ENCODE measurements at regions not wholly inside any gene's neighbourhood (a gene's known extent, or its start where the extent isn't known, plus 50 kb on each side); places are given as distances from the start of the nearest gene placed in this dataset.
"Not testable (repeated sequence)": the region's sequence is repeated elsewhere in the genome, so short reads cannot be mapped to it uniquely, and the experiment has no call there.

GRCh38 chr16:54808890-54809289 is 121.8 kb upstream of the IRX5 start:
- DNase-seq (ENCODE audit: low read depth): no peak

GRCh38 chr16:54806881-54807360 is 123.7 kb upstream of the IRX5 start:
- no peak for DNase-seq (ENCODE audit: low read depth)

- DNase-seq (ENCODE audit: low read depth): no peak
Observed at GRCh38 chr16:54806378-54806777, 124.3 kb upstream of the IRX5 start.

GRCh38 chr16:54805648-54806047 is 125.0 kb upstream of the IRX5 start:
- DNase-seq (ENCODE audit: low read depth): no peak

DNA sequence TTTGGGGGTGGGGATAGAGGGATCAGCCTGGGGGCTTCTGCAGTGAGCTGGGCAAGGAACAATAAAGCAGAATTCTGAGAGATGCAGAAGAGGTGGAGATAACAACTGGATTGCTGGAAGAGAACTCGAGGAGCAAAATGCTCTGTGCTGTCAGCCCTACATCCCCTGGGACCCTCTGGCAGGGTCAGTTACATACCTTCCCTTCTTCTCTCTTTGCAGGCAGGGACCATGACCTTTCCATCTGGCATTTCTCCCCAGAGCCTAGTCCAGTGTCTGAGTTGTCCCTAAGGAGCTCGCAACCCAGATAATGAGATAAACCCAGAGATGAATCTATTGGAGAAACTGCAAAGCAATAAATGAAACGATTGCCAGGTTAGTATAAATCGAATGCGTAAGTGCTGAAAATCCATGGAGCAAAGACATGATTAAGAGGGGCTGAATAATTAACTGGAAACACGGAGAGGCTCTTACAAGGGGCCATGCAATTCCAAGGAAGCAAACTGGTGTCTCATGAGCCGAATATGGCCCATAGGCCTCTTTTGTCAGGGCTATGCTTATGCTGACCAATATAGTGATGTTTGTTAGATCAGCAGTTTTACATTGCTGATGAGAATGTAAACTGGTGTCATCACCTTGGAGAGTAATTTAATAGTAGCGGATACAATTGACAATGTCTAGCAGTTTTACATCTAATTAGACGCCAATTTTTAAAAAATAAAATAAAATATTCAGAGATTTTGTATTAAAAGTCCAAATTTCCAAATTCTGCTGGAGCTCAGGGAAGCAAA is 129.4 kb upstream of the IRX5 start:
- DNase-seq (ENCODE audit: low read depth): no peak

DNA sequence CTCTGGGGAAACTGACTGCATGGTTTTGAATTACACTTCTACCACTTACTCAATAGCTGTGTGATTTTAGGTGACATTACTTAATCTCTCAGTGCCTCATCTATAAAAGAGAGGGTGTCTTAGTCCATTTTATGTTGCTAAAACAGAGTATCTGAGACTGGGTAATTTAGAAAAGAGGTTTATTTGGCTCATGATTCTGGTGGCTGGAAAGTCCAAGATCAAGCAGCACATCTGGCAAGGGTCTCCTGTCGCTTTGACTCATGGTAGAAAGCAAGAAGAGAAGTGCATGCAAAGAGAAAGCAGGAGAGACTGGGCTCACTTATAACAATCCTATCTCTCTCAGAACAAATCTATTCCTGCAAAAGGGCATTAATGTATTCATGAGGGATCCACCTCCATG is 132.4 kb upstream of the IRX5 start:
- no peak for DNase-seq (ENCODE audit: low read depth)

DNA sequence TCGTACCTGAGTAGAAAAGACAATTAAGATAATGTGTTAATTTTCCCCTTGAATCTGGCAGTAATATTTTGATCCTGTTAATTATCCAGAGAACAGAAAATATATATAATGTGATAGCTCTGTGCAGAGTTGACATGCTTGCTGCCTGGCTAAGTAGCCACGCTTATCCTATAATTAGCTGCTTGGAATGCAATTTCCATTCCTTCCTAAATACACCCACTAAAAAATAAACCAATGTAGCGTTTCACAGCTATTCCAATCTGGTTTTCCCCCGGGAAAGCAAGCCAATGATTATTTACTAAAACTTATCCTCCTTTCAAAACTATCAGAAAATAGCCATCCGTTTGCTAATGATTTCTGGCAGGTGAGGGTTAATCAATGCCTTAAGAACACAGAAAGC is 134.5 kb upstream of the IRX5 start:
- no peak for DNase-seq (ENCODE audit: low read depth)

DNA sequence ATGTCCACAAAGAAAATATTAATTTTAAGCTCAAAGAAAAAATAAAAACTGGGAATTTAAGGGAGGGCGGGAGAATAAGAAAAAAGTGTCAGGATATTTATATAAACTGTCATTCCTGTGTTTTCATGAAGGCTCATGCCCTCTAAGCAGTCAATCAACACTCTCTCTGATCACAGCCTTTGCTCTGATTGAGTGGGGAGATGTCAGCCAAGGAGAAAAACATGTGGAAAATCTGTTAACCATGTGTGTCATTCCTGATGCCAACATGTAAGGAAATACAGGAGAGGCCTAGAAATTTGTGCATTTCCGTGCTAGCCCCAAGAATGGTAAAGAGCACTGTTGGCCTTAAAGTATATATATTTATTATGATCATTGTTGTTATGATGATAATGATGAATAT is 137.9 kb upstream of the IRX5 start:
- DNase-seq (ENCODE audit: low read depth): no peak

- DNase-seq (ENCODE audit: low read depth): no peak
Observed at GRCh38 chr16:54787045-54787444, 143.6 kb upstream of the IRX5 start.

DNA sequence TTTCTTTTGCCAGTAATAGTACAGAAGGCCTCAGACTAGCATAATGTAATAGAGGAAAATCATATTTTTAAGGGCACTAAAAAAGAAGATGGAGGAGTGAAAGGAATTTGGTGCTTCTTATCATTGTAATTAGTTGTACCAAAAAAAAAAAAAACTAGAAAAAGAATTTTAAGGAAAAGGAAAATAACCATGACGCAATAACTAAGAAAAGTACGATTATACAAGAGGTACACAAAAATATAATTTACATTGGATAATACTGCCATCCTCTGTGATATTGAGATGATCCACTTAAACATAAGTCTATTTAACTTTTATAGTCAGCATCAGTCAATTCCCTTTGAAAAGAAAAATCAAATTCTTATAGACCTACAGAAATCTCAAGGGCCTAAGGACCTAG is 146.7 kb upstream of the IRX5 start:
- DNase-seq (ENCODE audit: low read depth): no peak

GRCh38 chr16:54783226-54783625 is 147.4 kb upstream of the IRX5 start:
- DNase-seq (ENCODE audit: low read depth): no peak

DNA sequence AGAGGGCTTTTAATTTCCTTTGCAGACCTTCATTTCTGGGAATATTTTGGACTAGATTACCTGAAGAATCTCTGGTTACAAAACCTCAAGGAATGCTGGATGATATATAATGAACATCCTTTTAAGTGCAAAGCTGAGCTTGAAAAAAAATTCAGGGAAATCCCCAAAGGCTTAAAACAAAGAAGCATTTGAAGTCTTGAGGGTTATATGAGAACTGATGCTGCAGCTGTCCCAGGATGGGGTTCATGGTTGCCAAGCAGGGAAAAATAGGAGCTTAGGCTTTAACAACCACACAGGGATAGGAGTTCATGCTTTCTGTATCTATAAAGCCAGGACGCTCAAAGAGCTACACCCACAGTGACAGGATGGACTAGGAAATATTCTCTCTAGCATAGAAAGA is 150.4 kb upstream of the IRX5 start:
- no peak for DNase-seq (ENCODE audit: low read depth)

DNA sequence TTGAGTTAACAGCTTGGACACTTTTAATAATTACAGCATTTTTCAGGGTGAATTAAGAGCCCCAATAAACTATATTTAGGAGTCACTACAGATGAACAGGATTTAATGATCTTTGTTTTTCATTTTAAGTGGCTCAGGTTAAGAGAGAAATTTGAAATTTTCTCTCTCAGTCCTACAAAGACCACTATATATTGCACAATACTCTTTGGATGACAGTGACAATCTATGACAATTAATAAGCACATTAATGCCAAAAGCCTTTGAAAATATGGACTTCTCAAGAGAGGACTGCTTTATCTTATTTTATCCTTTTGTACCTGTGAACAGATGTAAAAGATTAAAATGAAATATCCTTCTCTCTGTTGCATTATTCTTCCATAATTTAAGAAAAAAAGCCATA is 151.1 kb upstream of the IRX5 start:
- no peak for DNase-seq (ENCODE audit: low read depth)

- DNase-seq (ENCODE audit: low read depth): no peak
Observed at GRCh38 chr16:54774768-54775167, 155.9 kb upstream of the IRX5 start.

GRCh38 chr16:54772400-54772799 is 158.3 kb upstream of the IRX5 start:
- DNase-seq (ENCODE audit: low read depth): no peak

GRCh38 chr16:54766355-54766754 is 164.3 kb upstream of the IRX5 start:
- no peak for DNase-seq (ENCODE audit: low read depth)

GRCh38 chr16:54750249-54750648 is 180.4 kb upstream of the IRX5 start:
- DNase-seq (ENCODE audit: low read depth): no peak

DNA sequence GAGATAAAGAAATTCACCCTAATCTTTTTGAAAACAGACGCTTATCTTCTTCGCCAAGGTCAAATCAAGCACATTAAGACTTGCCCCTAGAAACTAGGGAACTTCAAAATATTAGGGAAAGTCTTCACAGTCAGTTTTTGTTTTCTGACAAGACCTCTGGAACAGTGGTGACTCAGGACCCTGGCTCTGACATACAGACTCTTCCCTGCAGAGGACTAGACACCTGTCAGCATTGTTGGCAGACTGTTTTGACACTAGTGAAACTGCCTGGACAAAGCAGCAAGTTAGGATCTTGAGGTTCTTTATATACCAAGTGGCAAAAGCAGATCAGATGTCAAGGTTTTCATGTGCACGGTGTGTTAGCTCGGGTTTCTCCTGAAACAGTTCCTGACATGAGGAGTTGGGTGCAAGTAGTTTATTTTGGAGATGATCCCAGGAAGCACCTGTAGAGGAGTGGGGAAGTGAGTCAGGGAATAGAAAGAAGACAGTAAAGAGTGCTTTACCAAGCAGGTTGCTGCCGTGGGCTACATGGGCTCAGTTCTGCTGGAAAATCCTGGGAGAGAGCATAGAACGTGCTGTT is 182.0 kb upstream of the IRX5 start:
- DNase-seq (ENCODE audit: low read depth): no peak

DNA sequence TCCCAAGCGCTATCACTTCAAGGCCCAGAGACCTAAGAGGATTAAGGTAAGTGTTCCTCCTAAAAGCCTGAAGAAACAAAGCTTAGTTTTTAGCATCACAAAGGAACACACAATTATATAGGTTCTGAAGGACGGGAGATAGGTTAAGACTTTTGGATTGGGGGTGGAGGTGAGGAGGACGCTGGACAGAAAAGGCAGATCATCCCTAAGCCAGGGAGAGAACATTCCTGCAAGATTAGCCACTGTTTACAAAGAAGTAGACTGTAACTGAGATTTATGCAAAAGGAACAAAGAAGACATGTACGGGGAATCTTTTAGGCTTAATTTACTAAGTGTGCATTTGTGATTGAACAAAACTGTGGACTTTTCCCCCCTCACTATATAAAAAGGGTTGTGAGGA is 184.1 kb upstream of the IRX5 start:
- no peak for DNase-seq (ENCODE audit: low read depth)

- no peak for DNase-seq (ENCODE audit: low read depth)
Observed at GRCh38 chr16:54744998-54745397, 185.7 kb upstream of the IRX5 start.

DNA sequence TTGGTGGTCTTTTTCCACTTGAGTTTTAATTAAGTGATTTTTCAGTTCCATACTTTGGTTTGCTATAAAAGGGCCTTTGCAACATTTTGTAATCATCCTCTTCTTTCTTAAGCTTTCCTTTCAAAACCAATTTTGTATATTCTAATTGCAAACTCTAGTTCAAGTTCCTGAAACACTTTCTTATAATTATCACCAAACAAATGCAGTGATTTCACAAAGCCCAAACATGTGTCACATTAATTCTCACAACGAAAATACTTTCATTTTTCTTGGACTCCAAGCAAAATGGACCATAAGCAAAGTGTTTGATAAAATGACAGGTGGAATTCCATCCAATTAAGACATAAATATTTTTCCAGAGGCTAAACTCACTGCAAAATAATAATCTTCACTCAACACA is 188.2 kb upstream of the IRX5 start:
- no peak for DNase-seq (ENCODE audit: low read depth)

- DNase-seq (ENCODE audit: low read depth): no peak
Observed at GRCh38 chr16:54739381-54739780, 191.3 kb upstream of the IRX5 start.

GRCh38 chr16:54734156-54734555 is 196.5 kb upstream of the IRX5 start:
- no peak for DNase-seq (ENCODE audit: low read depth)

DNA sequence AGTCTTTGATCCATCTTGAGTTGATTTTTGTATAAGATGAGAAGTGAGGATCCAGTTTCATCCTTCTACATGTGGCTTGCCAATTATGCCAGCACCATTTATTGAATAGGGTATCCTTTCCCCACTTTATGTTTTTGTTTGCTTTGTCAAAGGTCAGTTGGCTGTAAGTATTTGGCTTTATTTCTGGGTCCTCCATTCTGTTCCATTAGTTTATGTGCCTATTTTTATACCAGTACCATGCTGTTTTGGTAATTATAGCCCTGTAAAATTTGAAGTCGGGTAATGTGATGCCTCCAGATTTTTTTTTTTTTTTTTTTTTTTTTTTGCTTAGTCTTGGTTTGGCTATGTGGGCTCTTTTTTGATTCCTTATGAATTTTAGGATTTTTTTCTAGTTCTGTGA is 203.0 kb upstream of the IRX5 start:
- not testable (repeated sequence) for DNase-seq (ENCODE audit: low read depth)

Measured in iris pigment epithelial cell (primary cell).